CD4-positive, alpha-beta T cell (primary cell): ENCODE measurements at regions not wholly inside any gene's neighbourhood (a gene's known extent, or its start where the extent isn't known, plus 50 kb on each side); places are given as distances from the start of the nearest gene placed in this dataset.

Experiments used
- ATAC-seq: fragments of 200-7000 bp; cut with Tn5 transposase; one replicate; pipeline ENCODE4 v1.10.0; 2022; ENCODE audit warnings: mild to moderate bottlenecking; ENCODE audit not compliant: poor library complexity
- CTCF ChIA-PET: fragments of 350-600 bp; sonication (Branson Sonifier 250); formaldehyde crosslinking; loops from one replicate; lab custom pipeline; 2021; ENCODE audit warnings: antibody characterized with exemption, inconsistent platforms; lab: Charles Lee
- POLR2A ChIA-PET: fragments of 350-600 bp; sonication (Branson Sonifier 250); formaldehyde crosslinking; loops from one replicate; lab custom pipeline; 2021; ENCODE audit warnings: antibody characterized with exemption, inconsistent platforms; lab: Charles Lee
- DNase-seq, 14 experiments: peaks; one replicate each; pipeline ENCODE4 v3.0.0-alpha.2; 2013 to 2020; ENCODE audit warnings: mixed read lengths in 2 of 14
- H3K27ac ChIP-seq, 2 donors: one replicate each; pipeline versions ENCODE4 v1.5.1 to v1.7.0; 2013; ENCODE audit warnings: low read length in 2 of 2, low read depth in 1 of 2, mild to moderate bottlenecking in 1 of 2
- H3K27me3 ChIP-seq, 2 experiments: 1 replicate in 1 of 2; 2 replicates in 1 of 2; pipeline versions ENCODE4 v1.6.1 to v1.7.0; 2013; ENCODE audit warnings: low read length in 2 of 2, control low read depth in 1 of 2, mild to moderate bottlenecking in 1 of 2, moderate library complexity in 1 of 2; ENCODE audit not compliant: insufficient read depth in 2 of 2, control insufficient read depth in 1 of 2
- H3K36me3 ChIP-seq: one replicate; pipeline ENCODE4 v1.6.1; 2013; ENCODE audit warnings: low read length, control low read depth; ENCODE audit not compliant: insufficient read depth
- H3K4me1 ChIP-seq: one replicate; pipeline ENCODE4 v1.6.1; 2013; ENCODE audit warnings: low read length, control low read depth; ENCODE audit not compliant: insufficient read depth
- H3K4me3 ChIP-seq: one replicate; pipeline ENCODE4 v1.5.1; 2013; ENCODE audit warnings: mild to moderate bottlenecking, low read length, moderate library complexity
- H3K9me3 ChIP-seq, 2 experiments: 1 replicate in 1 of 2; 2 replicates in 1 of 2; pipeline versions ENCODE4 v1.6.1 to v1.7.0; 2013; ENCODE audit warnings: low read length in 2 of 2, mild to moderate bottlenecking in 2 of 2, control low read depth in 1 of 2, moderate library complexity in 1 of 2; ENCODE audit not compliant: control insufficient read depth in 1 of 2, insufficient read depth in 1 of 2
- H3K27ac Mint-ChIP-seq: one replicate; pipeline ENCODE4 v1.8.0; 2020; ENCODE audit warnings: mixed read lengths
- H3K27me3 Mint-ChIP-seq: one replicate; pipeline ENCODE4 v1.8.0; 2021; ENCODE audit warnings: mixed read lengths
- H3K36me3 Mint-ChIP-seq: one replicate; pipeline ENCODE4 v1.8.0; 2021; ENCODE audit warnings: low read depth, mixed read lengths
- H3K4me1 Mint-ChIP-seq: one replicate; pipeline ENCODE4 v1.8.0; 2021; ENCODE audit warnings: low read depth, mixed read lengths
- H3K4me3 Mint-ChIP-seq: one replicate; pipeline ENCODE4 v1.8.0; 2020; ENCODE audit warnings: mild to moderate bottlenecking, mixed read lengths
- H3K9me3 Mint-ChIP-seq: one replicate; pipeline ENCODE4 v1.8.0; 2020; ENCODE audit warnings: mixed read lengths
- CTCF ChIP-seq: fragments of 200-600 bp; IDR thresholded peaks from one replicate; pipeline ENCODE4 v1.8.0; 2022; ENCODE audit warnings: antibody characterized with exemption, mild to moderate bottlenecking
- intact Hi-C, 2 experiments: fragments of 100-400 bp; cut with DNase I in 1 of 2; cut with micrococcal nuclease in 1 of 2; formaldehyde crosslinking; loops; one replicate each; pipeline versions ENCODE4 v1.15.1 to v1.9.0; 2023 to 2025; cut with DNase I, micrococcal nuclease

GRCh38 chr3:25344670-25345069, 83.4 kb upstream of the RARB start:
- H3K4me3 ChIP-seq: no peak overlapping the region
- peaks cover 5% of the 10 kb centered on the region for H3K9me3 Mint-ChIP-seq
- no peak overlapping the region for H3K27ac Mint-ChIP-seq
- DNase-seq (no peak), ATAC-seq (no peak)
- no peaks in the 10 kb centered on the region for H3K9me3 ChIP-seq
- no peaks in the 10 kb centered on the region for H3K27me3 ChIP-seq
- no peaks in the 10 kb centered on the region for H3K36me3 ChIP-seq
- H3K36me3 Mint-ChIP-seq: no peaks in the 10 kb centered on the region
- CTCF ChIA-PET: no interaction called here
- no peaks in the 10 kb centered on the region for H3K4me1 ChIP-seq
- no peaks in the 10 kb centered on the region for H3K4me1 Mint-ChIP-seq
- no peaks in the 10 kb centered on the region for H3K27me3 Mint-ChIP-seq
- no peak overlapping the region for H3K4me3 Mint-ChIP-seq
- POLR2A ChIA-PET: no interaction called here
- H3K27ac ChIP-seq: no peak overlapping the region
- TF ChIP-seq CTCF: no peak
- intact Hi-C loops: no loop called here

- Mint-ChIP-seq H3K4me3 (no peak overlapping the region), H3K9me3 (peaks cover 5% of the 10 kb centered on the region), H3K27ac (no peak overlapping the region), H3K27me3 (no peaks in the 10 kb centered on the region), H3K4me1 (no peaks in the 10 kb centered on the region), H3K36me3 (no peaks in the 10 kb centered on the region)
- intact Hi-C loops: no loop called here
- no peaks in the 10 kb centered on the region for H3K4me1 ChIP-seq
- ATAC-seq (no peak), DNase-seq (no peak)
- POLR2A ChIA-PET: no interaction called here
- H3K27me3 ChIP-seq: no peaks in the 10 kb centered on the region
- CTCF ChIA-PET: no interaction called here
- no peaks in the 10 kb centered on the region for H3K36me3 ChIP-seq
- TF ChIP-seq CTCF: no peak
- no peak overlapping the region for H3K4me3 ChIP-seq
- no peak overlapping the region for H3K27ac ChIP-seq
- H3K9me3 ChIP-seq: no peaks in the 10 kb centered on the region
Observed at GRCh38 chr3:25349095-25349494, 79.0 kb upstream of the RARB start.

DNA sequence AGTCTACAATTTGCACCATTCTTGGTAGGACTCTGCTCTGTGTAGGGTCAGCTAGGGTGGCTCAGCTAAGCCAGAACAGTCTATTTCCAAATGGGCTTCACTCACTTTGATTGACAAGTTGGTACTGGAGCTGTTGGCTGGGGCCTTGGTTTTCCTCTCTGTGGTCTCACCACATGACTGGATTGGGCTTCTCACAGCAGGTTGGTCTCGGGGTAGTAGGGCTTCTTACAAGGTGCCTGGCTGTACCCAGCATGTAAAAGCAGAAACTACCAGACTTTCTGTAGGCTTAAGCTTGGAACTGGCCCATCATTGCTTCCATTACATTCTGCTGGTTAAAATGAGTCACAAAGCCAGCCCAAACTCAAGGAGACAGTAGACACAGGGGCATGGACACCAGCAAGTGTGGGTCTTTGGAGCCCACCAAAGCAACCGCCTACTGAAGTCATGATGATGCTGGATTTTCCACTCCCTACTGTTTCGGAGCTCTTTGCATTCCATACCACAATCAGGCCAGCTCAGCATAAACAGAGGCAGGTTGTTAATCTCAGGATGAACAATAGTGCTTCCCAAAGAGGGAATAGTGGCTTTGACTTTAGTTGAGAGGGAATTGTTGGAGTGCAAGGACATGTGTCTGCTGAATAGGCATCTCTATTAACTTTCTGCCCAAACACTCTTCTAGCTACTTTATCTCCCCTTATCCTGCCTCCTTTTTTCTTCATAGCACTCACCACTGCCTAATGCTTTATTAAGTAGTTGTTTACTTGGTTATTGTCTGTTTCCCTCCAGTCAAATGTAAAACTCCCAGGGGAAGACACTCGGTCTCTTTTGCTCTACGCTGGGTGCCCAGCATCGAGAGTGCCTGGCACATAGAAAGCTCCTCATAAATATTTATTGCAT, 78.0 kb upstream of the RARB start:
- Mint-ChIP-seq H3K27me3 (no peaks in the 10 kb centered on the region), H3K36me3 (no peaks in the 10 kb centered on the region), H3K9me3 (peaks cover 5% of the 10 kb centered on the region), H3K27ac (no peak overlapping the region), H3K4me3 (no peak overlapping the region), H3K4me1 (no peaks in the 10 kb centered on the region)
- no peaks in the 10 kb centered on the region for H3K27me3 ChIP-seq
- no peak overlapping the region for H3K4me3 ChIP-seq
- intact Hi-C loops: no loop called here
- ATAC-seq: no peak
- no peaks in the 10 kb centered on the region for H3K4me1 ChIP-seq
- DNase-seq: no peak
- no peaks in the 10 kb centered on the region for H3K36me3 ChIP-seq
- H3K9me3 ChIP-seq: no peaks in the 10 kb centered on the region
- no peak overlapping the region for H3K27ac ChIP-seq
- POLR2A ChIA-PET: no interaction called here
- no peak for TF ChIP-seq CTCF
- CTCF ChIA-PET: no interaction called here
